GM19239 (cell line): ENCODE measurements at regions not wholly inside any gene's neighbourhood (a gene's known extent, or its start where the extent isn't known, plus 50 kb on each side); places are given as distances from the start of the nearest gene placed in this dataset.
A peak's percentile ranks its signal among the peaks of the same experiment; 100 is the strongest.
"Not testable (repeated sequence)": the region's sequence is repeated elsewhere in the genome, so short reads cannot be mapped to it uniquely, and the experiment has no call there.

Experiments
- DNase-seq: peaks from one replicate; pipeline ENCODE4 v3.0.0; 2011; ENCODE audit warnings: low spot score; ENCODE audit not compliant: insufficient read length
- FAIRE-seq: peaks from 2 replicates; lab custom pipeline; 2011; peaks lifted over from hg19 to GRCh38; lab: Jason Lieb, UNC

DNA sequence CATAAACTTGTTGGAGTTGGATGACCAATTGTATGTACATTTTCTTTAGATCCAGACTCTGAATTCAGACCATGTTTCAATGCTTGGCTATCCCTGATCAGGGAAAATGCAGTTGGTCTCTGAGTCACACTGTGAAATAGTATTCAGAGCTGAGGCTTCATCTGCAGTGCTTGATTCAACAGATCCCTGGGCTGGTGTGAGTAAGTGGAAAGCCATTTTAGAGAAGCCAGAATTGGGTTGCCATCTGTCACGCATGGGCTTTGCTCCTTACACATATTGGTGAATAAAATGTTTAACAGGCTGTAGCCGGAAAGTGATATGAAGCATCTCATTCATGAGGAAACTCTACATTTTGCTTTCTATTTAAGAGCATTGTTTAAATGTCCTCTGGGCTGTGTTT lies 50.0 kb upstream of the ACYP2 start:
- FAIRE-seq, result no peak
- no peak for DNase-seq

DNA sequence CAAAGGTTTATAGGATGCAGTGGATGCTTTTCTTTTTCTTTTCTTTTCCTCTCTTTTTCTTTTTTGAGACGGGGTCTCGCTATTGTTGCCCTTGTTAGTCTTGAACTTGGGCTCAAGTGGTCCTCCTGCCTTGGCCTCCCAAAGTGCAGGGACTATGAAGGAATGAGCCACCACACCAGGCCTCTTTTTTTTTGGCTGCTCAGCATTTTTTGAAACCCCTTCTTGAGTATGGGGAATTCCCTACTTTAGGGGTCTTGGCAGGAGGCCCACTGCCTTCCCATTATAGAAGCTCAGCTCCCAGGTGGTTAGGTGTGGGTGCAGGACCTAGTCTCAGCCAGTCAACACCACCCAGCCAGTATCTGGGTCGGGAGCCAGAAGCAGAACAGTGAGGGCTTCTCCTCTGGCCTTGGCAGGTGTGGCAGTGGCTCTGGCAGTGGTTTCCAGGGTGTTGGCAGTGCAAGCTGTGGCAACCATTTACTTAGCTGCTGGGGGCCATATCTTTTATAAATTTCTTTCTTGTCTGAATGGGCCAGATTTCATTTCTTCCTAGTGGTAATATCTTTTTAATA lies 51.4 kb upstream of the ACYP2 start:
- no peak for DNase-seq
- FAIRE-seq, result no peak

DNA sequence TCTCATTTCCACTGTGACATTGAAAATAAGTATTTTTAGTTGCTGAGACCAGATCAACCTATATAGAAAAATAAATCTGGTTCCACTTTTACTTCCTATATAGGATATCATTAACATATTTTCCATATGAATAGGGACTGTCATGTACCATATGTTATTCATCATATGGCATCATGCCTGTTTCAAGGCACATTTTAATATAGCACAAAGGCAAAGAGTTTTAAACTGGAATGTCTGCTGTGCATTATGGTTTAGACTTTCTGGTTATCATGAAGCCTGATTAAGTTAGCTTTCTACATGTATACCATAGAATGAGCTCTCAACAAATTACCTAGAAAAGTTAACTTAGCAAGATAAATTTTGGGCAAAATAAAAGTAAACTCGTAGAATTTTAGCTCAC lies 53.0 kb upstream of the ACYP2 start:
- DNase-seq (no peak), FAIRE-seq (no peak)

DNA sequence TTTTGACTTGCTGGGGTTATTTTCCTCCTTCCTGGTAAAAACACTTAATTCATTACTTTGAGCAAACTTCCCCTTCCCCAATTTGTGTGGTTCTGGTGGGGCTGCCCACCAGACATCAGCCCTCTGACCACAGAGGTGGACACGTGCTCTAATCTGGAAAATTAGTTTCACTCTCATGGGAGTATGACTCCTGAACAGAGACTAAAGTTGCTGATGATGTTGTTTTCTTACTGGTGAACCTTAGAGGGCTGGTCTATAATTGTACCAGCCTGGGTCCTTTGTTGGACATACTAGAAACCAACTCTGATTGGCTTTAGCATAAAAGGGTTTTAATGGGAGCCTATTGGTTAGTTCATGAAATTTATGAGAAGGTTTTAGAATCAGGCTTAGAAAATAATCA lies 54.1 kb upstream of the ACYP2 start:
- DNase-seq (no peak), FAIRE-seq (peak; percentile 44)

DNA sequence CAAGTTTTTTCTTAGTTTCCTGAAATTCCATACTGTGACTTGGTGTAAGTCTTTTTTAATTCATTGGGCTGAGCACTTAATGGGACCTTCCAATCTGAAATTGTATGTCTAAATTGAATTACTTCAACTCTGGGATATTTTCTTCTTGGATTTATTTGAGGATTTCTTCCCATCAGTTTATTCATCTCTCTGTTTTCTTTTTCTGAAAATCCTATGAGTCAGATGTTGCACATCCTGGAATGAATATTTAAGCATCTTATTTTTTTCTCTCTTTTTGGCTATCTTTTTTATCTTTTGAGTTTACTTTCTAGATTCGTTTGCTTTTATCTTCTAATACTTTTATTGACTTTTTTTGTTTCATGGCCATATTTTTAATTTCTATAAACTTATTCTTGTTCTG lies 55.4 kb upstream of the ACYP2 start:
- FAIRE-seq (no peak), DNase-seq (no peak)

DNA sequence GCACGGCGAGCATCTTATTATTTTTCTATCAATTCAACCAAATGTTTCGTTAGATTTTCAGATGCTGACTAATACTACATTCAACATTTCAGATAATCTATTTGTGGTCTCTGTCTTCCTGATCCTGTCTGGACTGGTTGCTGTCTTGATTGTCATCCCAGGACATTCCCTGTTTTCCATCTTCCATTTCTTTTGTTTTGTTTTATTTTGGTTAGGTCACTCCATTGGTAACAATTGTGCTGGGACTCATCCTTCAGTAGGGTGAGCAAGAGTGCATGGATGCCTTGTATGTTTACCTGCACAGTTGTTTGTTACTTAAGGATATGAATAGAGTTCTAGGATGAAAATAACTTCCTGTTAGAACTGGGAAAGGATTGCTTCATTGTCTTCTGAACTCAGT lies 55.9 kb upstream of the ACYP2 start:
- FAIRE-seq, result no peak
- no peak for DNase-seq

DNA sequence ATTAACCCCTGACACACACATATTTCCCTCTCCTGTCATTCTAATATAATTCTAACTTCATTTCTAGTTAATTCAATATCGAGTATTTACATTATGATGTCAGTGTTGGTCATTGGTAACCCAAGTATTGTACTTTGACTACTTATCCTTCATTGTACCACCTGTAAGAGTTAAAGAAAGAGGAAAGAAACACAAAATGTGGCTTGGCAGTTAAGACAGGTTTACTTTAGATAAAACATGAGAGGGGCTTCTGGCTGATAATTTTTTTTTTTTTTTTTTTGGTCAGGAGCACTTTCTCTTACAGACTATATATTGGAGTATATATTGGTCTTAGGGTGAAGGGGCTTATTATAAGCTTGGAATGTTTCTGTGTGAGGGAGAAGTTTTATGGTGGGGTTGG lies 57.0 kb upstream of the ACYP2 start:
- DNase-seq, result no peak
- FAIRE-seq, result no peak

DNA sequence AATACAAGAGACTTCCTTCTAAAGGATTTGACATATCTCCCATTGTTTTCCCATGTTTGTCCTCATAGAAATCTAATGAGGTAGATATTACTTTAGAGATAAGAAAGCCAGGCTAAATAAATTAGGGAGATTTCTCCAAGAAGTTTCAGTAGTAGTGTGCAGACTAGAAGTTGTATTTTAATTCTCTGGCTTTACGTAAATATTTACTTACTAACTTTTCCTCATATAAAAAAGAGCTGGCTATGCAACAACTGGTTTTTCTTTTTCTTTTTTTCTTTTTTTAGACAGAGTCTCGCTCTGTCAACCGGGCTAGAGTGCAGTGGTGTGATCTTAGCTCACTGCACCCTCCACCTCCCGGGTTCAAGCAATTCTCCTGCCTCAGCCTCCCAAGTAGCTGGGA lies 60.6 kb upstream of the ACYP2 start:
- no peak for DNase-seq
- FAIRE-seq, result no peak

DNA sequence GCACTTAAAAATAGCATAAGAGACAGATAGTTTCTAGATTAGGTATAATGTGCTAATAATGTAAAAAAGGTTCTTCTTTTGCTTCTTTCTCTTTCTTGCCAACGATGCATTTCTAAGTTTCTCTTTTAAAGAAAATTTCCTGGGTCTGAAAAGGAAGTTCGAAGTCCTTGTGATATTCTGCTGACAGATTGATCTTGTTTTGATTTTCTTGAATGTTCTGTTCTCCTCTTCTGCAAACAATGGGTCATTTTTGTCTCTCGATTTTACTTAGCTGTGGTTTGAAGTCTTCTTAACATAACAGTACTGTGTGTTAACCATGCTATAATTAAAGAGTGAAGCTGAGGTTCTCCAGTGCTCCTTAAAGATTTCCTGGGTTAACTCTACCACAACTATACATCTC lies 61.1 kb upstream of the ACYP2 start:
- no peak for DNase-seq
- peak; percentile 85 for FAIRE-seq

DNA sequence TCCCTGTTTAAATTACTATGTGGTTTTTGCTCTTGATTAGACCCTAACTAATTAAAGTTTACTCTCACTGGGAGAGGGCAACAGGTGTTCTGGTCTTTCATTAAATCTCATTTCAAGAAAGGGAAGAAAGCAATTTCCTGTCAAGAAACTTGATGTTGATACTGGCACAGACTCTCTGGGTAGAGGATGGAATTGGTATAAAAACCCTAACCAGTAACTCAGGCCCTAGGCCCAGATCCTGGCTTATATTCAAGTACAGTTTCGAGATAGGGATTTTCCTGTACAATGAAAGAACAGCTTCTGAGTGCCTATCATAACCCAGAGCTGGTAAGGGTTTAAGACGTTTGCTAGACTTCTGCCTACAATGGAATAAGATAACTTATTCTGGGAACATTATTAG lies 61.6 kb upstream of the ACYP2 start:
- peak; percentile 68 for FAIRE-seq

DNA sequence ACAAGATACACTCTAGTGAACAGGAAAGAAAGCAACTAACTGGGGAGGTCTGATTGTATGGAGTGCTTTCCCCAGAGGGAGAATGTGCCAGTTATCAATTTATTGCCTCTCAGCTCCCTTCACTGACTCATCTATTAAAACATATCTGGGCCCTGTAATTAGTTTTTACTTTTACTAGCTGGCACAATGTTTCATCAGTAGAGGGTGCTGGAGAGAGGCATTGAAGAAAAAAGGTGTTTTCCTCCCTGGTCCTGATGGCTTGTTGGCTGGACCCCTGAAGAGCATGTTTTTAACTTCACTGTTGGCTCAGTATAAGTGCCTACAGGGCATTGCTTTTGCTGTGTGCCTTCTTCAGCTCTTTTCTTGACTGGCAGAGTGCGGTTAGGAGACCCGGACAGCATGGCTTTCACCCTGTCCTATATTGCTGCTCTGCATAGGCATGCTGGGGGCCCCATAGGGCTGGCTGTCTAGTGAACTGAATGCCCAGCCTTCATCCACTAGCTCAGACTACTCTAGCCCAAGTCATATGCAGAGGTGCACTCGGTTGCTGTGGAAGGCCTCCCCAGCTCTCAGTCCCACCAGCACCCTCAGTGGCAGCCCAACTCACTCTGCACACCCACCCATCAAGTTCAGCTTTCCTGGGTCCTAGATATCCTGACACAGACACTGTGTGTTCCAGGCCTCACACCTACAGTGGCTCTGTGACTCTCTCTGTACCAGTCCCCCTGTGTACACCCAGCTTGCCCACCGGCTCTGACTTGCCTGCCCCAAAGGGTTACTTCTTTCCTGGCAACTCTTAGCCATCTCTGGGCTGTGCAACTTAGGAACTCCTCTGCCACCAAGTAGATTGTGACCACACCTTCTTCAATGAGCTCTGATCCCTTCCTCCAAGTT lies 62.3 kb upstream of the ACYP2 start:
- no peak for DNase-seq
- peak; percentile 81 for FAIRE-seq

More for the DNA sequence above, 61.6 kb upstream of the ACYP2 start:
- no peak for DNase-seq

DNA sequence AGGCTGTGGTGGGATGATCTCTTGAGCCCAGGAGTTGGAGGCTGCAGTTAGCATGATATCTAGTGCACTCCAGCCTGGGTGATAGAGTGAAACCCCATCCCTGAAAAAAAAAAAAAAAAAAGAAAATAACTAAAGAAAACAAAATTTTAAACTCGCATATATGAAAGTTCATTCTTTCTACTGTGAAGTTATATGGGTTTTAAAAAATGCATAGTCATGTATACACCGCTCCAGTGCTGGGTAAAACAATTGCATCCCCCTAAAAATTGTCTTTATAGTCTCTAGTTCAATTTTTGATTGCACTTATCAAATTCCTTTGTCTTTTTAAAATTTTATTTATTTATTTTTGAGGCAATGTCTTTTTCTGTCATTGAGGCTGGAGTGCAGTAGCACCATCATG lies 65.0 kb upstream of the ACYP2 start:
- FAIRE-seq, result no peak

DNA sequence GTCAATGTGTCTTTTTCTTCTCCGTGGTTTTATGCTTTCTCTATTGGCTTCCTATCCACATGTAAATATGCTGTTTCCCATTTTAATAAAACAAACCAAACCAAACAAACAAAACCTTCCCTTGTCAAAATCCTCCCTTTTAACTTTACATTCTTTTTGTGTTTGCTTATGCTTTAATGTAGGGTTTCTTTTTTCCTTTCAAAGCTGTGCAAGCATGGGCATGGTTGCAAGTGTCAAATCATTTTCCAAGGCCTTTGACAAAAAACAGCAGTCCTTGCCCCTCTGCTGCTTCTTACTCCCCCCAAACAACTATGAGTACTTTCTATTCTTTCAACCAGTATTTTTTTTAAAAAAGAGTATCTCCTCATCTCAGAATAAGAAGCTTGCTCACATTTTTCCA lies 66.0 kb upstream of the ACYP2 start:
- no peak for FAIRE-seq

More for the DNA sequence above, 65.0 kb upstream of the ACYP2 start:
- no peak for DNase-seq

DNA sequence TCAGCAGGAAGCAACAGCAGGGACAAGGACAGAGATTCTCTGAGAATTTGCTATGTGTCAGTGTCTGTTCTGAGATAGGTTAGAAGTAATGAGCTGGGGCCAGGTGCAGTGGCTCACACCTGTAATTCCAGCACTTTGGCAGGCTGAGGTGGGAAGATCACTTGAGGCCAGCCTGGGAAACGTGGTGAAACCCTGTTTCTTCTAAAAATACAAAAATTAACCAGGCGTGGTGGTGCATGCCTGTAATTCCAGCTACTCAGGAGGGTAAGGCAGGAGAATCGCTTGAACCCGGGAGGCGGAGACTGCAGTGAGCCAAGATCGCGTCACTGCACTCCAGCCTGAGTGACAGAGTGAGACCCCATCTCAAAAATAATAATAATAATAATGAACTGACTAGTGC lies 66.5 kb upstream of the ACYP2 start:
- not testable (repeated sequence) for FAIRE-seq, DNase-seq

More for the DNA sequence above, 66.0 kb upstream of the ACYP2 start:
- DNase-seq, result no peak

DNA sequence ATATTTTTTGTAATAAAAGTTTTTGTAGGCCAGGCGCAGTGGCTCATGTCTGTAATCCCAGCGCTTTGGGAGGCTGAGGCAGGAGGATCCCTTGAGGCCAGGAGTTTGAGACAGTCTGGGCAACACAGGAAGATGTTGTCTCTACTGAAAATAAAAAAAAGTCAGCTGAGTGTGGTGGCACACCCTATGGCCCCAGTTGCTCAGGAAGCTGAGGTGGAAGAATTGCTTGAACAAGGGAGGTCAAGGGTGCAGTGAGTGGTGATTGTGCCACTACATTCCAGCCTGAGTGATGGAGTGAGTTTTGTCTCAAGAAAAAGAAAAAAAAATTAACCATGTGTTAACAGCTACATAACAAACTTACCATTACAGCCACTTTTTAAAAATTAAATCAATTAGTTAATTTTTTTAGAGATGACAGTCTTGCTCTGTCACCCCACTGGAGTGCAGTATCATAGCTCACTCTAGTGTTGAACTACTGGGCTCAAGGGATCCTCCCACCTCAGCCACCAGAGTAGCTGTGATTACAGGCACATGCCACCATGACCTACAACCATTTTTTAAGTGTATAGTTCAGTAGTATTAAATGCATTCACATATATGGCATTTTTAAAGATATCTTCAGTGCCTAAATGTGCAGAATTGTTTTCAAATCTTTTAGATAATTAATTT lies 67.2 kb upstream of the ACYP2 start:
- FAIRE-seq, result no peak
- DNase-seq, result no peak

DNA sequence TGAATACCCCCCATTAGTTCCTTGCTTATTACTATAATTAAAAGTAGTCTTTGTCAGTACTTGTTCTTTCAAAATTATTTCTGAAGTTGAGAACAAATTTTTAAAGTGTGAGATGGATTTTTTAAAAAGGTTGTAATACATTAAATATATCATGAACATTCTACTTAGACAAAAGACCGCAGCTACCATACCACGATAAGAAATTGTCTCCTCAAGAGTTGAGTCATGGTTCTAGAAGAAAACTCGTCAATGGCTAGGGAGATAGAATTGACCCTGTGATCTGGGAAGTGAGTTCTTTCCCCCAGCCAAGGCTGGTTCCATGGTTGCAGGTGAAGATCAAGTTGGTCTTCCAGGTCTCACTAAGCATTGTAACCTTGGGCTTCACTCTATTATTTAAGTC lies 67.8 kb upstream of the ACYP2 start:
- no peak for FAIRE-seq

DNA sequence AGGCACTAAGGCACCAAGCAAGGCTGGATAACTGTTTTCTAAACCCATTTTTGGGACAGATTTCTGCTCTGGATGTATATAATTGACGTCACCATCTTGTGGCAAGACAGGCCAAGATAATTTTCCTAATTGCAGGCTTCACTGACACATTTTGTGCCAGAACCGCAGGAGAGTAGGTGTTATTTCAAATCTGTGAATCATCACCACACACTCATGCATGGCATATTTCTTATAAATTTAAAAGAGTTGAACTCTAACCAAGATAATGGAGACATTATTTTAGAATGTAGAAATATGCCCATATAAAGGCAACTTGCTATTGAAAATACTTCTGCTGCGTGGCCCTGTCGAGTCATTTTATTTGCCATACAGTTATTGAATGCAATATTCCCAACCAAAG lies 68.3 kb upstream of the ACYP2 start:
- DNase-seq, result no peak
- FAIRE-seq, result no peak

More for the DNA sequence above, 67.8 kb upstream of the ACYP2 start:
- no peak for DNase-seq

DNA sequence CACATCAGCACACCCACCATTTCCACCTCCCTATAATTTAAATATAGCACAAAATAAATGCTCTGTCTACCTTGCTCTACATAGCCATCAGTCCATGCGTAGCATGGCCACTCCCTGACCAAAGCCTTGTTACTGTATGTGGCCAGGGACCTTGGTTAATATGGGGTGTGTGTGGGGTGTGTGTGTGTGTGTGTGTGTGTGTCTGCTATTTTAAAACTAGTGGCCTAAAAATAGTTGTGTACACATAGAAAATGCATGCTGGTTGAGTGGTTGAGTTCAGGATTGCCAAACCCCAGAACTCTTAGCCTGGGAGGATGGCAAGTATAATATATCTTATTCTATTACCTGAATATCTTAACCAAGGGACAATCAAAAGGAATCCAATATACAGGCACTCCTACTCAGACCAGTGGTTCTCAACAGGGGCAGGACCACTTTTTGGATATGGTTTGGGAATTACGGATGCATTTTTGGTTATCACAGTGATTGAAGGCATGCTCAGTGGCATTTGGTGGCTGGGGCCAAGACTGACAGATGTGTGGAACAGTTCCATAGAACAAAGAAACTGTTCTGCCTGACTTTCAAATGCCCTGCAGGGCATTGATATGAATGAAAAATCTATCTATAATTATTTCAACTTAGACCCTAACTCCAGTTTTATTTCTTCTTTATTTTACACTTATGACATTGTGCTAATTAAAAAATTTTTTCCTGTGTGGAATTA lies 72.3 kb upstream of the PSME4 start:
- FAIRE-seq (no peak), DNase-seq (no peak)

DNA sequence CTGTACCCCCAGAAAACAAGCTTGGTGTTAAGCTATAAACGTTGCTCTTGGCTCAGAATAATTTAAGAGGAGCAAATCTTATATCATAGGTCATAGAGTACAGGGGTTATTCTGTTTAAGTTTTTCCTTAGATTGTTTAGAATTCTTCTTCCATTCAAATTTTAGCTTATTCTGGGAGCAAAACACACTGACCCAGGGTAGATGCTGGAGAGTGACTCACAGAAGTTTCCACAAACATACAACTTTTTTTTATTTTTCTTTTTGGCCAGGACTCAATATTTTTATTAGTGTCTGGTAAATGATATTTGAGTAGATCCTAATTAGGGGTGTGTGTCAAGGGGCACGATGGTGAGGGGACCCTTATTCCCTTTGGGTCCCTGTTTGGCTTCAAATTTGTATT lies 71.5 kb upstream of the PSME4 start:
- DNase-seq (no peak), FAIRE-seq (no peak)

DNA sequence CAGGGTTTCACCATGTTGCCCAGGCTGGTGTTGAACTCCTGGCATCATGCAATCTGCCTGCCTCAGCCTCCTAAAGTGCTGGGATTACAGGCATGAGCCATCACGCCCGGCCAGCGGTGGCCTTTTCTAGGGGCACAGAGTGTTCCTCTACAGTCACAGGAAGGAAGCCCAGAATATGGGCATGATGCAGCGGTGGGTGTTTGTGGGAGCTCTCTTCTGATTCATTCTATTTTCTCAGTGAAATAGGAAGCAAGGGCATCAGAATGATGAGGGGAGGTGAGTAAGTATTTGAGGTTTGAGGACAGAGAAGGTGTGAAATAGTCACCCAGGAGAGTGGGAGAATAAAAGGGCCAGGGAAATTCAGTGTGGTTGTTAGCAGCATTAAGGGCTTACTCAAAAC lies 70.3 kb upstream of the PSME4 start:
- DNase-seq, result no peak
- no peak for FAIRE-seq

DNA sequence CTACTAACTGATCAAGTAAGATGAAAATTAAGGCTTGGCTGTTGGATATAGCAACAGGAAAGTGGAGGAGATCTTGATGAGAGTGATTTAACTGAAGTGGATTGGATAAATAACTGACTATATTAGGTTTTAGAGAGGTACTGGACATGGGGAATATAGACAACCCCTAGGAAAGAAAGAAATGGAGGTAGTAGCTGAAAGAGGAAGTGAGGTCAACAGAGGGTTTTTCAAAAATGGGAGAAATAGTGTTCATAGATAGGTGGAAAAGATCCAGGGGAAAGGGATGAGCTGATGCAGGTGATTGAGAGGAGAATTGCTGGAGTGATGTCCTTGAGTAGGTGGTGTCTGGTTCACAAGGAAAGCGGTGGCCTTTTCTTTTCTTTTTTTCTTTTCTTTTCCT lies 69.9 kb upstream of the PSME4 start:
- no peak for FAIRE-seq
- DNase-seq, result no peak
